Ascending aorta (tissue), 2 donors: ENCODE measurements at regions not wholly inside any gene's neighbourhood (a gene's known extent, or its start where the extent isn't known, plus 50 kb on each side); places are given as distances from the start of the nearest gene placed in this dataset.

ENCODE experiments used
- DNase-seq, 2 donors: peaks; one replicate each; pipeline ENCODE4 v3.0.0-alpha.2; 2019; ENCODE audit warnings: low spot score in 2 of 2
- H3K27ac ChIP-seq, 2 donors: fragments of 200-600 bp; sonication (generic); one replicate each; pipeline ENCODE4 v1.5.1; 2016 to 2017; ENCODE audit warnings: mild to moderate bottlenecking in 1 of 2
- H3K27me3 ChIP-seq: fragments of 200-600 bp; sonication (generic); one replicate; pipeline ENCODE4 v1.5.1; 2017
- H3K36me3 ChIP-seq, 2 donors: fragments of 200-600 bp; sonication (generic); one replicate each; pipeline ENCODE4 v1.5.1; 2016
- H3K4me1 ChIP-seq, 2 donors: fragments of 200-600 bp; sonication (generic); one replicate each; pipeline ENCODE4 v1.5.1; 2016 to 2017; ENCODE audit warnings: mild to moderate bottlenecking in 1 of 2
- H3K4me3 ChIP-seq, 2 donors: fragments of 200-600 bp; sonication (generic); one replicate each; pipeline ENCODE4 v1.5.1; 2016 to 2017; ENCODE audit warnings: mild to moderate bottlenecking in 1 of 2
- H3K9me3 ChIP-seq, 2 donors: fragments of 200-600 bp; sonication (generic); one replicate each; pipeline ENCODE4 v1.5.1; 2016
- intact Hi-C: fragments of 100-400 bp; cut with DNase I; formaldehyde crosslinking; loops from one replicate; pipeline ENCODE4 v1.15.1; 2023
- TF ChIP-seq, protein P1 (sequence below), 3 experiments: fragments of 200-600 bp in 2 of 3; fragments of 450-650 bp in 1 of 3; sonication (generic) in 2 of 3; IDR thresholded peaks; one replicate each; pipeline ENCODE4 v1.5.1; 2016 to 2019; ENCODE audit warnings: antibody characterized with exemption in 3 of 3, mild to moderate bottlenecking in 1 of 3, moderate library complexity in 1 of 3

DNA sequence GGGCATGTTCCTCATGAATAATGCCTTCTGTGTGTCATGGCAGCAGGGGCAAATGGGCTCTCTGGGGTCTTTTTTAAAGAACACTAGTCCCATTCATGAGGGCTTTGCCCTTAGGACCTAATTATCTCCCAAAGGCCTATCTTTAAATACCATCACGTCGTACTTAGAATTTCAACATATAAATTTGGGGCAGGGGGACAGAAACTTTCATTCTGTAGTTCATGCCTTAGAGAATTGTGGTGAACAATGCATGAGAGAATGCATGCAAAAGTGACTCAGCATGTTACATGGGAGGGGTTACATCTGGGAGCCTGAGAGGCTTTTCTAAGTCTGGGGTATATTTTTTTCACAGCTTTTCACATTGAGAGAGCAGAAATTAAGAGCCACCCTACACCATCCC lies 208.5 kb upstream of the ROPN1 start:
- Histone ChIP-seq H3K27me3 (no peaks in the 10 kb centered on the region), H3K36me3 (no peaks in the 10 kb centered on the region), H3K27ac (peak overlapping the region; percentile 60 to 78), H3K4me3 (no peak overlapping the region), H3K9me3 (no peaks in the 10 kb centered on the region), H3K4me1 (peaks cover 19 to 60% of the 10 kb centered on the region in 2 donors)
- TF ChIP-seq, protein P1, sequence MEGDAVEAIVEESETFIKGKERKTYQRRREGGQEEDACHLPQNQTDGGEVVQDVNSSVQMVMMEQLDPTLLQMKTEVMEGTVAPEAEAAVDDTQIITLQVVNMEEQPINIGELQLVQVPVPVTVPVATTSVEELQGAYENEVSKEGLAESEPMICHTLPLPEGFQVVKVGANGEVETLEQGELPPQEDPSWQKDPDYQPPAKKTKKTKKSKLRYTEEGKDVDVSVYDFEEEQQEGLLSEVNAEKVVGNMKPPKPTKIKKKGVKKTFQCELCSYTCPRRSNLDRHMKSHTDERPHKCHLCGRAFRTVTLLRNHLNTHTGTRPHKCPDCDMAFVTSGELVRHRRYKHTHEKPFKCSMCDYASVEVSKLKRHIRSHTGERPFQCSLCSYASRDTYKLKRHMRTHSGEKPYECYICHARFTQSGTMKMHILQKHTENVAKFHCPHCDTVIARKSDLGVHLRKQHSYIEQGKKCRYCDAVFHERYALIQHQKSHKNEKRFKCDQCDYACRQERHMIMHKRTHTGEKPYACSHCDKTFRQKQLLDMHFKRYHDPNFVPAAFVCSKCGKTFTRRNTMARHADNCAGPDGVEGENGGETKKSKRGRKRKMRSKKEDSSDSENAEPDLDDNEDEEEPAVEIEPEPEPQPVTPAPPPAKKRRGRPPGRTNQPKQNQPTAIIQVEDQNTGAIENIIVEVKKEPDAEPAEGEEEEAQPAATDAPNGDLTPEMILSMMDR (IDR thresholded peaks at IDR 0.05) = no peak
- intact Hi-C loops = loop anchor here (5.0 kb wide), 1 partner anchor 42 kb away; no protein-coding TSS in a partner anchor
- DNase-seq = peak in 1 of 2 donors; percentile 52

DNA sequence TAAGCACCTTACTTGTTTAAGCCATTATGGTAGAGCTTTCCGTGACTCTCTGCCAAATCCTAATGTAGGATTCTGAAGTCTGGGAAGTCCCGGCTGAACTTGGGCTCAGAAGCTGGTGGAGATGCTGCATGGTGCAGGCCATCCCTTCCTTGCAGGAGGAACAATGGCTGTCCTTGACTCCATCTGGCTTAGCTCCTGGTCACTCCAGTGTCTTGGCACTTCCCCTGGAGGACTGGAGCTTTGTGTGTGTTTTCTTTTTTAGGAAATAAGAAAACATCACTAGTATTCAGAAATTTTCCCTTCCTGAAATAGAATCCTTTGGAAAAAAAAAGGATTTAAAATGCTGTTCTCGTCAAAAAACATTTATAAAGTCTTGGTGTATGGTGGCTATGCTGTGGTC lies 209.3 kb upstream of the ROPN1 start:
- Histone ChIP-seq H3K36me3 (no peaks in the 10 kb centered on the region), H3K4me1 (peaks cover 19 to 59% of the 10 kb centered on the region in 2 donors), H3K9me3 (no peaks in the 10 kb centered on the region), H3K27me3 (no peaks in the 10 kb centered on the region), H3K4me3 (peak overlapping the region in 1 of 2 donors; percentile 14), H3K27ac (peak overlapping the region; percentile 60 to 78)
- TF ChIP-seq, protein P1 (IDR thresholded peaks at IDR 0.05) = no peak
- intact Hi-C loops = loop anchor here (5.0 kb wide), 1 partner anchor 41 kb away; no protein-coding TSS in a partner anchor
- no peak for DNase-seq

DNA sequence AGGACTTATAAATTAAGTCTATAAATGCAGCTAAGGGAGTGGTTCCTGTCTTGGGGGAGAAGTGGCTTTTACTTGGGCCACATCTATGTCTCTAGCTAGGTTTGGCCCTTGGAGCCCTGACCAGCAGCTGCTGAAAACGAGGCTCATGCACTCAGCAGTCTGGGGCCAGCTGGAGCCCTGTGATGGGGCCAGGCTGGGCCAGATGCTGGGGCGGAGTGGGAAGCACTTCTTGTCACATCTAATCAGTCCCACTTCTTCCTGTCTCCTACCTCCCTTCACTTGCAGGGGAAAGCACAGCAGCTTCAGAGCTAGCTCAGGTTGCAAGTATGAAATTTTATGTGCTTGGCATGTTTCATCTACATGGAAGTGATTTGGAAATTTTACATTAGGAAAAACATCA lies 209.9 kb upstream of the ROPN1 start:
- no peak for DNase-seq
- H3K36me3 ChIP-seq = no peaks in the 10 kb centered on the region

GRCh38 chr3:124202754-124203153 lies 210.8 kb upstream of the ROPN1 start:
- no peak overlapping the region for H3K4me3 ChIP-seq
- H3K36me3 ChIP-seq = no peaks in the 10 kb centered on the region
- peak overlapping the region; percentile 60 to 78 for H3K27ac ChIP-seq
- no peaks in the 10 kb centered on the region for H3K9me3 ChIP-seq
- TF ChIP-seq, protein P1 (IDR thresholded peaks at IDR 0.05) = no peak
- H3K27me3 ChIP-seq = no peaks in the 10 kb centered on the region
- peak in 1 of 2 donors; percentile 72 for DNase-seq
- intact Hi-C loops = loop anchor here (5.0 kb wide), 1 partner anchor 40 kb away; no protein-coding TSS in a partner anchor
- H3K4me1 ChIP-seq = peaks cover 19 to 62% of the 10 kb centered on the region in 2 donors

More for the DNA sequence above, 209.9 kb upstream of the ROPN1 start:
- no peaks in the 10 kb centered on the region for H3K27me3 ChIP-seq
- H3K27ac ChIP-seq = peak overlapping the region; percentile 60 to 78
- TF ChIP-seq, protein P1 (IDR thresholded peaks at IDR 0.05) = no peak
- H3K9me3 ChIP-seq = no peaks in the 10 kb centered on the region
- intact Hi-C loops = loop anchor here (5.0 kb wide), 1 partner anchor 41 kb away; no protein-coding TSS in a partner anchor
- H3K4me3 ChIP-seq = peak overlapping the region in 1 of 2 donors; percentile 14
- H3K4me1 ChIP-seq = peaks cover 19 to 59% of the 10 kb centered on the region in 2 donors

DNA sequence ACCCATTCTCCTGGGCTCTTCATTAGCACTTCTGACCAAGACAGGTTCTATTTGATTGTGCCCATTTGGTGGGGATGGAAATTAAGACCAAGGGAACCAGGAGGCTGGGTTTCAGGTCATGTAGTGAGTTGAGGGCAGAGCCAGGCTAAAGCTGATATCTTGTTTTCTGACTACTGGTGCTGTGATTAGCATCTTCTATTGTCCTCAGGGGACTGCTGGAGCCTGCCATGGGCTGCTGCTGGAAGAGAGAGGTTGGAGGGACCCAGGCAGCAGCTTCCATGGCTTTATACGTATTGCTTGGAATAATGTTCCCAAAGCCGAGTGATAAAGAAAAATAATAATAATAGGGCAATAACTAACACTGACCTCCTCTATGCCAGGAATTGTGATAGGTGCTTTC lies 211.4 kb upstream of the ROPN1 start:
- peak in 1 of 2 donors; percentile 19 for DNase-seq
- Histone ChIP-seq H3K36me3 (no peaks in the 10 kb centered on the region), H3K9me3 (no peaks in the 10 kb centered on the region), H3K27ac (peak overlapping the region; percentile 60 to 78), H3K4me1 (peaks cover 19 to 62% of the 10 kb centered on the region in 2 donors), H3K4me3 (no peak overlapping the region), H3K27me3 (no peaks in the 10 kb centered on the region)
- TF ChIP-seq, protein P1 (IDR thresholded peaks at IDR 0.05) = no peak
- intact Hi-C loops = loop anchor here (5.0 kb wide), 1 partner anchor 39 kb away; no protein-coding TSS in a partner anchor
